K562 (cell line): ENCODE measurements at regions not wholly inside any gene's neighbourhood (a gene's known extent, or its start where the extent isn't known, plus 50 kb on each side); places are given as distances from the start of the nearest gene placed in this dataset.

Experiments
- BRD4 ChIP-seq: fragments of 200-600 bp; sonication (generic); IDR thresholded peaks from 2 replicates; pipeline ENCODE4 v1.6.1; 2017; ENCODE audit warnings: inconsistent platforms
- E2F1 ChIP-seq: sonication (generic); formaldehyde crosslinking; IDR thresholded peaks from 2 replicates; pipeline ENCODE4 v1.8.1; 2023; ENCODE audit warnings: mild to moderate bottlenecking, missing genetic modification reagents, moderate library complexity
- ELF1 ChIP-seq: fragments of 200-800 bp; sonication (Bioruptor generic); IDR thresholded peaks from 2 replicates; pipeline ENCODE4 v1.6.1; 2016; ENCODE audit warnings: missing genetic modification characterization, missing compliant biosample characterization
- MBD1 ChIP-seq: fragments of 250-450 bp; sonication (Bioruptor Pico); IDR thresholded peaks from 2 replicates; pipeline ENCODE4 v1.8.0; 2022; ENCODE audit warnings: inconsistent platforms
- NUFIP1 ChIP-seq: fragments of 450-650 bp; IDR thresholded peaks from 2 replicates; pipeline ENCODE4 v1.6.1; 2018; ENCODE audit not compliant: partially characterized antibody
- PATZ1 ChIP-seq: fragments of 250-450 bp; sonication (Bioruptor Pico); IDR thresholded peaks from 2 replicates; pipeline ENCODE4 v1.5.0; 2020; ENCODE audit warnings: mild to moderate bottlenecking, borderline replicate concordance
- RFX5 ChIP-seq: IDR thresholded peaks from 2 replicates; pipeline ENCODE4 v1.6.1; 2011; ENCODE audit warnings: low read depth, mild to moderate bottlenecking, improper control_type of control experiment, low read length
- SMARCB1 ChIP-seq: IDR thresholded peaks from 2 replicates; pipeline ENCODE4 v1.6.1; 2011; ENCODE audit warnings: improper control_type of control experiment, low read depth; ENCODE audit not compliant: insufficient read length
- USF2 ChIP-seq: sonication (generic); formaldehyde crosslinking; IDR thresholded peaks from 2 replicates; pipeline ENCODE4 v1.5.0; 2020; ENCODE audit warnings: missing genetic modification reagents
- ZFP30 ChIP-seq: fragments of 250-450 bp; sonication (Bioruptor Pico); IDR thresholded peaks from 2 replicates; pipeline ENCODE4 v1.8.0; 2022; ENCODE audit warnings: moderate library complexity, mild to moderate bottlenecking, inconsistent platforms, borderline replicate concordance

GRCh38 chr13:47472516-47472915 is 528.6 kb downstream of the SUCLA2 start (continued):
- TF ChIP-seq PATZ1 (CRISPR knock-in tag): no peak
- no peak for TF ChIP-seq RFX5
- TF ChIP-seq USF2 (CRISPR knock-in tag): no peak
- no peak for TF ChIP-seq ELF1
- no peak for TF ChIP-seq SMARCB1
- TF ChIP-seq MBD1 (CRISPR knock-in tag): no peak
- TF ChIP-seq BRD4: no peak
- no peak for TF ChIP-seq ZFP30
- TF ChIP-seq NUFIP1: no peak
- no peak for TF ChIP-seq E2F1 (CRISPR knock-in tag)
